ENCODE measurements at regions not wholly inside any gene's neighbourhood (a gene's known extent, or its start where the extent isn't known, plus 50 kb on each side); places are given as distances from the start of the nearest gene placed in this dataset.

DNA sequence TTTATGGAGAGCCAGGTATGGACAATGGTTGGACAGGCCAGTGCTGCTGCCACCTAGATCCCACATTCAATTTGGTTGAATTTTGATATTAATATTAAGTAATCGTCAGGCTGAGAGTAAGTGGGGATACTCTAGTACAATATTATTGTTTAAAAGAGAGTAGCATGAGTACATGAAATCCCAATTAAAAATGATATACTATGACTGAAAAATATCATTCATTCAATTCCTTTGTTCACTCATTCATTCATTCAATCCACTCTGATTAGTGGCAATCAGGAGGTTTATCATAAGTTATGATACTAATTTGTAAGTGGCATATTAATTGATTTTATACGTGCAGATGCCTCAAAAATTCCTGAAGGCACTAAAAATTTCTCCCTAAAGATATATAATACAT, 224.2 kb downstream of the DMRT2 start:
- Histone ChIP-seq H3K4me3 (ENCODE audit: low read length) (no peak overlapping the region), H3K4me1 (ENCODE audit: insufficient read depth, low read length) (no peaks in the 10 kb centered on the region), H3K36me3 (ENCODE audit: insufficient read depth, low read length) (no peaks in the 10 kb centered on the region), H3K27ac (ENCODE audit: low read depth in 1 of 2, low read length in 2 of 2) (no peak overlapping the region), H3K9me3 (ENCODE audit: control insufficient read depth in 1 of 2, insufficient read depth in 1 of 2, low read length in 2 of 2) (no peaks in the 10 kb centered on the region), H3K27me3 (ENCODE audit: control insufficient read depth in 1 of 2, insufficient read depth in 2 of 2, low read length in 2 of 2) (no peaks in the 10 kb centered on the region)
- no peaks in the 10 kb centered on the region for H3K27me3 Mint-ChIP-seq
- TF ChIP-seq, protein P1, sequence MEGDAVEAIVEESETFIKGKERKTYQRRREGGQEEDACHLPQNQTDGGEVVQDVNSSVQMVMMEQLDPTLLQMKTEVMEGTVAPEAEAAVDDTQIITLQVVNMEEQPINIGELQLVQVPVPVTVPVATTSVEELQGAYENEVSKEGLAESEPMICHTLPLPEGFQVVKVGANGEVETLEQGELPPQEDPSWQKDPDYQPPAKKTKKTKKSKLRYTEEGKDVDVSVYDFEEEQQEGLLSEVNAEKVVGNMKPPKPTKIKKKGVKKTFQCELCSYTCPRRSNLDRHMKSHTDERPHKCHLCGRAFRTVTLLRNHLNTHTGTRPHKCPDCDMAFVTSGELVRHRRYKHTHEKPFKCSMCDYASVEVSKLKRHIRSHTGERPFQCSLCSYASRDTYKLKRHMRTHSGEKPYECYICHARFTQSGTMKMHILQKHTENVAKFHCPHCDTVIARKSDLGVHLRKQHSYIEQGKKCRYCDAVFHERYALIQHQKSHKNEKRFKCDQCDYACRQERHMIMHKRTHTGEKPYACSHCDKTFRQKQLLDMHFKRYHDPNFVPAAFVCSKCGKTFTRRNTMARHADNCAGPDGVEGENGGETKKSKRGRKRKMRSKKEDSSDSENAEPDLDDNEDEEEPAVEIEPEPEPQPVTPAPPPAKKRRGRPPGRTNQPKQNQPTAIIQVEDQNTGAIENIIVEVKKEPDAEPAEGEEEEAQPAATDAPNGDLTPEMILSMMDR (IDR thresholded peaks at IDR 0.05), result no peak
- no peak overlapping the region for H3K27ac Mint-ChIP-seq
- intact Hi-C loops (cut with DNase I, micrococcal nuclease), result no loop called here
- POLR2A ChIA-PET, result no interaction called here
- H3K9me3 Mint-ChIP-seq, result no peaks in the 10 kb centered on the region
- no peak for DNase-seq
- H3K4me3 Mint-ChIP-seq, result no peak overlapping the region
- no peaks in the 10 kb centered on the region for H3K36me3 Mint-ChIP-seq (ENCODE audit: low read depth)
- CTCF ChIA-PET, result no interaction called here
- ATAC-seq (ENCODE audit: poor library complexity), result no peak
- no peaks in the 10 kb centered on the region for H3K4me1 Mint-ChIP-seq (ENCODE audit: low read depth)

DNA sequence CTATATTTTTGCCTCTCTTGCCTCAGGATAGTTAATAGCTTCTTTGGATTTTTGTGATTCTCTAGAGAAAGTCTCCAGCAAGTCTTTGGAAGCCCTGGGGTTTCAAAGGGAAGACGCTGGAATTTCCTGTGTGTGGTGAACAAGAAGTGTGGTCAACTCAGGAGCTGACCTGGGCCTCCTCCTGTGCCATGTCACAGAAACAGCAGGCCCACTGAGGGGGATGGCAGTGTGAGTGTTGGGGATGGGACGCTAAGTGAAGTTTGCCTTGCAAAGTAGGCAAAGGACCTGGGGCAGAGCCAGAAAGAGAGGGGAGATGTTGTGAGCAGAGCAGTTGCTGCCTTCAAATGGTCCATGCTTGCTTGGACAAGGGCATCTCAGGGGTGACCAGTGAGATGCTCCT, 226.3 kb downstream of the DMRT2 start:
- Mint-ChIP-seq H3K36me3 (ENCODE audit: low read depth) (no peaks in the 10 kb centered on the region), H3K27me3 (no peaks in the 10 kb centered on the region), H3K9me3 (no peaks in the 10 kb centered on the region), H3K27ac (no peak overlapping the region), H3K4me3 (no peak overlapping the region), H3K4me1 (ENCODE audit: low read depth) (no peaks in the 10 kb centered on the region)
- Histone ChIP-seq H3K27ac (ENCODE audit: low read depth in 1 of 2, low read length in 2 of 2) (no peak overlapping the region), H3K4me1 (ENCODE audit: insufficient read depth, low read length) (no peaks in the 10 kb centered on the region), H3K36me3 (ENCODE audit: insufficient read depth, low read length) (no peaks in the 10 kb centered on the region), H3K9me3 (ENCODE audit: control insufficient read depth in 1 of 2, insufficient read depth in 1 of 2, low read length in 2 of 2) (no peaks in the 10 kb centered on the region), H3K4me3 (ENCODE audit: low read length) (no peak overlapping the region), H3K27me3 (ENCODE audit: control insufficient read depth in 1 of 2, insufficient read depth in 2 of 2, low read length in 2 of 2) (no peaks in the 10 kb centered on the region)
- TF ChIP-seq, protein P1 (IDR thresholded peaks at IDR 0.05), result no peak
- ATAC-seq (ENCODE audit: poor library complexity) (no peak), DNase-seq (no peak)
- ChIA-PET POLR2A (no interaction called here), CTCF (no interaction called here)
- intact Hi-C loops (cut with DNase I, micrococcal nuclease), result no loop called here

DNA sequence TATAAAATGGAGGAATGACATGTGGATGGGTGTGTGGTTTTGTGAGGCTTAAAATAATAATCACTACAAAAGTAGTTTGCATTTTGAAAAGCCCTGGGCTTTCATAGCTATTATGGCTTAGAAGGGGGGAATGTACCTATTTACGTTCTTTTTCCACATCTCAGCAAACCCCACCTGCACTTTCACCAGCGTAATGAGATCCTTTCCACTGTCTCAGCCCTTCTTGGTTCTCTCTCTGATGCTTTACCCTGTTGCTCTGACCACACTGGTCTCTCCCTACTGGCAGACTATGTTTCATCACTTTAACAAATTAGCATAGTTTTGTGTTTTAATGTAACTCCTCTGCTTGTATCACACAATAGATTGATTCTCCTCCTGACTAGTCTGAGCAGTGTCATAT, 234.6 kb downstream of the DMRT2 start:
- H3K27me3 ChIP-seq (ENCODE audit: control insufficient read depth in 1 of 2, insufficient read depth in 2 of 2, low read length in 2 of 2), result no peaks in the 10 kb centered on the region
- no peak overlapping the region for H3K27ac ChIP-seq (ENCODE audit: low read depth in 1 of 2, low read length in 2 of 2)
- Mint-ChIP-seq H3K36me3 (ENCODE audit: low read depth) (no peaks in the 10 kb centered on the region), H3K4me1 (ENCODE audit: low read depth) (no peaks in the 10 kb centered on the region), H3K9me3 (peaks cover 2% of the 10 kb centered on the region), H3K27me3 (no peaks in the 10 kb centered on the region), H3K27ac (no peak overlapping the region), H3K4me3 (no peak overlapping the region)
- no peak overlapping the region for H3K4me3 ChIP-seq (ENCODE audit: low read length)
- H3K4me1 ChIP-seq (ENCODE audit: insufficient read depth, low read length), result no peaks in the 10 kb centered on the region
- peaks cover 0 to 9% of the 10 kb centered on the region in 2 experiments for H3K9me3 ChIP-seq (ENCODE audit: control insufficient read depth in 1 of 2, insufficient read depth in 1 of 2, low read length in 2 of 2)
- intact Hi-C loops (cut with DNase I, micrococcal nuclease), result no loop called here
- ChIA-PET POLR2A (no interaction called here), CTCF (no interaction called here)
- DNase-seq (no peak), ATAC-seq (ENCODE audit: poor library complexity) (no peak)
- H3K36me3 ChIP-seq (ENCODE audit: insufficient read depth, low read length), result no peaks in the 10 kb centered on the region
- TF ChIP-seq, protein P1 (IDR thresholded peaks at IDR 0.05), result no peak
